Iris pigment epithelial cell (primary cell): ENCODE measurements at regions not wholly inside any gene's neighbourhood (a gene's known extent, or its start where the extent isn't known, plus 50 kb on each side); places are given as distances from the start of the nearest gene placed in this dataset.
"Not testable (repeated sequence)": the region's sequence is repeated elsewhere in the genome, so short reads cannot be mapped to it uniquely, and the experiment has no call there.

ENCODE experiments used
- DNase-seq: peaks from one replicate; pipeline ENCODE4 v3.0.0-alpha.2; 2011; ENCODE audit warnings: low read depth

- DNase-seq: no peak
Observed at GRCh38 chr5:12757035-12757434, 852.8 kb upstream of the CTNND2 start.

GRCh38 chr5:12745537-12745936, 841.3 kb upstream of the CTNND2 start:
- DNase-seq: no peak

- no peak for DNase-seq
Observed at GRCh38 chr5:12743582-12743981, 839.3 kb upstream of the CTNND2 start.

- no peak for DNase-seq
Observed at GRCh38 chr5:12730354-12730753, 826.1 kb upstream of the CTNND2 start.

GRCh38 chr5:12716664-12717063, 812.4 kb upstream of the CTNND2 start:
- no peak for DNase-seq

- no peak for DNase-seq
Observed at GRCh38 chr5:12707560-12707959, 803.3 kb upstream of the CTNND2 start.

- no peak for DNase-seq
Observed at GRCh38 chr5:12704955-12705354, 800.7 kb upstream of the CTNND2 start.

GRCh38 chr5:12703254-12703653, 799.0 kb upstream of the CTNND2 start:
- no peak for DNase-seq

GRCh38 chr5:12695651-12696050, 791.4 kb upstream of the CTNND2 start:
- no peak for DNase-seq

- DNase-seq: no peak
Observed at GRCh38 chr5:12691330-12691729, 787.1 kb upstream of the CTNND2 start.

GRCh38 chr5:12690361-12690760, 786.1 kb upstream of the CTNND2 start:
- no peak for DNase-seq

- no peak for DNase-seq
Observed at GRCh38 chr5:12683249-12683648, 779.0 kb upstream of the CTNND2 start.

GRCh38 chr5:12679731-12680130, 775.5 kb upstream of the CTNND2 start:
- no peak for DNase-seq

- no peak for DNase-seq
Observed at GRCh38 chr5:12675959-12676358, 771.7 kb upstream of the CTNND2 start.

GRCh38 chr5:12672141-12672540, 767.9 kb upstream of the CTNND2 start:
- DNase-seq: no peak

- no peak for DNase-seq
Observed at GRCh38 chr5:12669326-12669725, 765.1 kb upstream of the CTNND2 start.

- DNase-seq: no peak
Observed at GRCh38 chr5:12668564-12668963, 764.3 kb upstream of the CTNND2 start.

GRCh38 chr5:12667818-12668217, 763.6 kb upstream of the CTNND2 start:
- DNase-seq: not testable (repeated sequence)

GRCh38 chr5:12665772-12666171, 761.5 kb upstream of the CTNND2 start:
- not testable (repeated sequence) for DNase-seq

- no peak for DNase-seq
Observed at GRCh38 chr5:12662545-12663314, 758.5 kb upstream of the CTNND2 start.

- DNase-seq: no peak
Observed at GRCh38 chr5:12661617-12662370, 757.5 kb upstream of the CTNND2 start.

GRCh38 chr5:12660279-12661107, 756.2 kb upstream of the CTNND2 start:
- not testable (repeated sequence) for DNase-seq

GRCh38 chr5:12659686-12660085, 755.4 kb upstream of the CTNND2 start:
- DNase-seq: no peak
